Loucy (cell line): ENCODE measurements at regions not wholly inside any gene's neighbourhood (a gene's known extent, or its start where the extent isn't known, plus 50 kb on each side); places are given as distances from the start of the nearest gene placed in this dataset.

Experiments used
- H2AFZ ChIP-seq: fragments of 200-600 bp; sonication (generic); 2 replicates; pipeline ENCODE4 v1.6.0; 2016; ENCODE audit warnings: antibody characterized with exemption, mild to moderate bottlenecking, low read length, moderate library complexity
- H3F3A ChIP-seq: fragments of 200-600 bp; 2 replicates; pipeline ENCODE4 v1.6.0; 2016; ENCODE audit warnings: antibody characterized with exemption, low read depth, mild to moderate bottlenecking
- H3K27me3 ChIP-seq: fragments of 200-600 bp; sonication (generic); 2 replicates; pipeline ENCODE4 v1.6.1; 2014; ENCODE audit warnings: low read length, mild to moderate bottlenecking; ENCODE audit not compliant: insufficient read depth, poor library complexity, severe bottlenecking
- H3K36me3 ChIP-seq: fragments of 200-600 bp; sonication (generic); 2 replicates; pipeline ENCODE4 v1.6.1; 2016; ENCODE audit warnings: low read length; ENCODE audit not compliant: insufficient read depth
- H3K4me1 ChIP-seq: fragments of 200-600 bp; sonication (generic); 2 replicates; pipeline ENCODE4 v1.5.1; 2014; ENCODE audit warnings: low read length, mild to moderate bottlenecking; ENCODE audit not compliant: insufficient read depth, poor library complexity, severe bottlenecking
- H3K4me2 ChIP-seq: fragments of 200-600 bp; sonication (generic); 2 replicates; pipeline ENCODE4 v1.6.0; 2014; ENCODE audit warnings: antibody characterized with exemption, low read length, low read depth, mild to moderate bottlenecking; ENCODE audit not compliant: poor library complexity, severe bottlenecking
- H3K4me3 ChIP-seq: fragments of 200-600 bp; sonication (generic); 2 replicates; pipeline ENCODE4 v1.5.1; 2014; ENCODE audit warnings: low read length, mild to moderate bottlenecking, mixed read lengths; ENCODE audit not compliant: poor library complexity, severe bottlenecking
- H3K79me2 ChIP-seq: fragments of 200-600 bp; sonication (generic); 2 replicates; pipeline ENCODE4 v1.6.1; 2014; ENCODE audit warnings: low read length; ENCODE audit not compliant: insufficient read depth
- H3K9ac ChIP-seq: fragments of 200-600 bp; sonication (generic); 2 replicates; pipeline ENCODE4 v1.6.0; 2014; ENCODE audit warnings: mild to moderate bottlenecking, low read depth, low read length, moderate library complexity; ENCODE audit not compliant: poor library complexity, severe bottlenecking
- H3K9me2 ChIP-seq: fragments of 200-600 bp; sonication (generic); replicated peaks from 2 replicates; pipeline ENCODE4 v1.6.1; 2016; ENCODE audit warnings: low read depth, low read length, mixed read lengths
- H3K9me3 ChIP-seq: fragments of 200-600 bp; sonication (generic); 2 replicates; pipeline ENCODE4 v1.6.1; 2014; ENCODE audit warnings: mild to moderate bottlenecking, antibody characterized with exemption, low read length, low read depth; ENCODE audit not compliant: insufficient read depth
- H4K20me1 ChIP-seq: fragments of 200-600 bp; sonication (generic); 2 replicates; pipeline ENCODE4 v1.6.0; 2014; ENCODE audit warnings: antibody characterized with exemption, low read length, mild to moderate bottlenecking; ENCODE audit not compliant: insufficient read depth, poor library complexity, severe bottlenecking
- EZH2phosphoT487 ChIP-seq: fragments of 200-600 bp; IDR thresholded peaks from 2 replicates; pipeline ENCODE4 v1.6.1; 2018; ENCODE audit warnings: antibody characterized with exemption, mild to moderate bottlenecking, moderate library complexity, borderline replicate concordance
- TF ChIP-seq, protein P1 (sequence below): fragments of 200-600 bp; sonication (generic); conservative IDR thresholded peaks from 2 replicates; pipeline ENCODE4 v1.5.1; 2014; ENCODE audit warnings: mild to moderate bottlenecking, antibody characterized with exemption, low read length

DNA sequence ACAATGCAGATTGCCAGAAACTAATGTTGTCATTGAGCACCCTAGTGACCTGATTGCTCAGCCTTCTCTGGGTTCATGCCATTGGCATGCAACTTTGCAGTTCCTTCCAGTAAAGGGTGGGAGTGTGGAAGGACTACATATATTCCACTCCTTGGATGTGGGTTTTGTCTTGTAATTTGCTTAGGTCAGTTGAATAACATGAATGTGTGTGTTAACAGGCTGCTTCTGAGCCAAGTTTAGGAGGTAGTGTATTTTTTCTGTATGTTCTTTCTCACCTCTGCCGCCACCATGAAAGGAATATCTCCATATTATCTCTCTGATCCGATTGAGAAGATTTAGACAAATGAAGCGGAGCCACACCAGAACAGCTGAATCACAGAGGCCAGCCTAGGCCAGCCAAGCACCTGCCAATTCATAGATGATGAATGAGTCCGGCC is 1929.6 kb upstream of the CDH6 start:
- no peak for TF ChIP-seq EZH2phosphoT487
- TF ChIP-seq, protein P1, sequence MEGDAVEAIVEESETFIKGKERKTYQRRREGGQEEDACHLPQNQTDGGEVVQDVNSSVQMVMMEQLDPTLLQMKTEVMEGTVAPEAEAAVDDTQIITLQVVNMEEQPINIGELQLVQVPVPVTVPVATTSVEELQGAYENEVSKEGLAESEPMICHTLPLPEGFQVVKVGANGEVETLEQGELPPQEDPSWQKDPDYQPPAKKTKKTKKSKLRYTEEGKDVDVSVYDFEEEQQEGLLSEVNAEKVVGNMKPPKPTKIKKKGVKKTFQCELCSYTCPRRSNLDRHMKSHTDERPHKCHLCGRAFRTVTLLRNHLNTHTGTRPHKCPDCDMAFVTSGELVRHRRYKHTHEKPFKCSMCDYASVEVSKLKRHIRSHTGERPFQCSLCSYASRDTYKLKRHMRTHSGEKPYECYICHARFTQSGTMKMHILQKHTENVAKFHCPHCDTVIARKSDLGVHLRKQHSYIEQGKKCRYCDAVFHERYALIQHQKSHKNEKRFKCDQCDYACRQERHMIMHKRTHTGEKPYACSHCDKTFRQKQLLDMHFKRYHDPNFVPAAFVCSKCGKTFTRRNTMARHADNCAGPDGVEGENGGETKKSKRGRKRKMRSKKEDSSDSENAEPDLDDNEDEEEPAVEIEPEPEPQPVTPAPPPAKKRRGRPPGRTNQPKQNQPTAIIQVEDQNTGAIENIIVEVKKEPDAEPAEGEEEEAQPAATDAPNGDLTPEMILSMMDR = no peak
- Histone ChIP-seq H3K36me3 (no peaks in the 10 kb centered on the region), H3F3A (no peaks in the 10 kb centered on the region), H3K4me2 (no peak overlapping the region), H3K27me3 (no peaks in the 10 kb centered on the region), H3K9me3 (no peaks in the 10 kb centered on the region), H2AFZ (no peak overlapping the region), H4K20me1 (no peaks in the 10 kb centered on the region), H3K79me2 (no peaks in the 10 kb centered on the region), H3K4me3 (no peak overlapping the region), H3K9ac (no peak overlapping the region), H3K9me2 (no peaks in the 10 kb centered on the region), H3K4me1 (no peaks in the 10 kb centered on the region)

DNA sequence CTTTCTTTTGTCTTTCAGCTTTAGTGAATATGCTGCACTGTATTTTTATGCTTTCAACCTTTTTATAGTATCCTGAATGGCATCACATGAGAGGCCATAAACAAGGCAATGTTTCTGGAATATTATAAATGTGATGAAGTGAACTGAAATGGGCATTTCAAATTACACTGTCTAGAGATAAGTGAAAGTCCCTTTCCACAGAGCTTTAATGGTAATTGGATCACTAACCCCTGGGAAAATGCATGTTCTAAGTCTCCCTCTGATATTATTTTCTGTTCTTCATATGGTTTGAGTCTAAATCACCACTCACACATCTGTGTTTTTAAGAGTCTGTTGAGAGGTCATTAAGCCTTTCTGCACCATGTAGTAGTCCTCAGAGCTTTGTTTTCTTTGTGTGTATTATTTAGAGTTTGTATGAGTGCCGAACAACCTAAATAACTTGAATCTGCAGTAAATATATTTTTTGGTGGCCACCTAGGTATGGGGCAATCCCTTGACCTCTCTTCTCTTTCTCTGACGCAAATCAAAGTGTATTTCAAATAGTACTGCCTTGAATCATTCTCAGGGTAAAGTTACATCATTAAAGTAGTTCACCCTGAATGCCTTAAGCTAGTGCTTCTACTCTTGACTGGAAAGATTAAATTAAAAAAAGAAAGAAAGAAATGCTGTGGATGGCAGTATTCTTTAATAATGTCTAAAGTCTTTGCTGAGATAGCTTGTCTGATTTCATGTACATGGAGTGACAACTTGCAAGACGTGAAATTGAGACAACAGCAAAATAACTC is 1931.0 kb upstream of the CDH6 start:
- Histone ChIP-seq H4K20me1 (no peaks in the 10 kb centered on the region), H2AFZ (no peak overlapping the region), H3K27me3 (no peaks in the 10 kb centered on the region), H3K4me1 (no peaks in the 10 kb centered on the region), H3K4me3 (no peak overlapping the region), H3K36me3 (no peaks in the 10 kb centered on the region), H3K9me3 (no peaks in the 10 kb centered on the region), H3K4me2 (no peak overlapping the region), H3F3A (no peaks in the 10 kb centered on the region), H3K9me2 (no peaks in the 10 kb centered on the region), H3K9ac (no peak overlapping the region), H3K79me2 (no peaks in the 10 kb centered on the region)
- TF ChIP-seq, protein P1 = no peak
- TF ChIP-seq EZH2phosphoT487 = no peak

DNA sequence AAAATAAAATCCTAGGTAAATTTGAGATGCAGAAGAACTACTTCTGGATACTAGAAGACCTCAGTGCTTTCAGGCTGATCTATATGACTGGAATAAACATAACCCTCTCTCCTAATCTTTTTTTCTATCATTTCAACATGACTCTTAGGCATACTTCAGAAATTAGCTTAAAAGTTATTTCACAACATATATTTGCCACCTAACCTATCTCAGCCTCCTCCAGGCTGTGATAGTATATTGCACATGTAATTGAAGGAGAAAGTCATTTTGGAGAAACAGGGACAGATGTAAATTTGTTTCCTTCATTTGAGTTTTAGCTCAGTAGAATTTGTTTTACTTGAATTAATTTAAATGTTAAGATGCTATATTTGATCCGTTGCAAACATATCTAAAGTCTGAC is 1932.3 kb upstream of the CDH6 start:
- no peaks in the 10 kb centered on the region for H3K9me3 ChIP-seq
- no peak for TF ChIP-seq EZH2phosphoT487
- TF ChIP-seq, protein P1 = no peak
- H3K4me1 ChIP-seq = no peaks in the 10 kb centered on the region
- H3K9me2 ChIP-seq = no peaks in the 10 kb centered on the region
- H3K9ac ChIP-seq = no peak overlapping the region
- H3K4me3 ChIP-seq = no peak overlapping the region
- no peak overlapping the region for H2AFZ ChIP-seq
- no peaks in the 10 kb centered on the region for H3F3A ChIP-seq
- no peaks in the 10 kb centered on the region for H4K20me1 ChIP-seq
- no peaks in the 10 kb centered on the region for H3K79me2 ChIP-seq
- H3K4me2 ChIP-seq = no peak overlapping the region
- H3K27me3 ChIP-seq = no peaks in the 10 kb centered on the region
- no peaks in the 10 kb centered on the region for H3K36me3 ChIP-seq
